ENCODE measurements at regions not wholly inside any gene's neighbourhood (a gene's known extent, or its start where the extent isn't known, plus 50 kb on each side); places are given as distances from the start of the nearest gene placed in this dataset.
"Not testable (repeated sequence)": the region's sequence is repeated elsewhere in the genome, so short reads cannot be mapped to it uniquely, and the experiment has no call there.

DNA sequence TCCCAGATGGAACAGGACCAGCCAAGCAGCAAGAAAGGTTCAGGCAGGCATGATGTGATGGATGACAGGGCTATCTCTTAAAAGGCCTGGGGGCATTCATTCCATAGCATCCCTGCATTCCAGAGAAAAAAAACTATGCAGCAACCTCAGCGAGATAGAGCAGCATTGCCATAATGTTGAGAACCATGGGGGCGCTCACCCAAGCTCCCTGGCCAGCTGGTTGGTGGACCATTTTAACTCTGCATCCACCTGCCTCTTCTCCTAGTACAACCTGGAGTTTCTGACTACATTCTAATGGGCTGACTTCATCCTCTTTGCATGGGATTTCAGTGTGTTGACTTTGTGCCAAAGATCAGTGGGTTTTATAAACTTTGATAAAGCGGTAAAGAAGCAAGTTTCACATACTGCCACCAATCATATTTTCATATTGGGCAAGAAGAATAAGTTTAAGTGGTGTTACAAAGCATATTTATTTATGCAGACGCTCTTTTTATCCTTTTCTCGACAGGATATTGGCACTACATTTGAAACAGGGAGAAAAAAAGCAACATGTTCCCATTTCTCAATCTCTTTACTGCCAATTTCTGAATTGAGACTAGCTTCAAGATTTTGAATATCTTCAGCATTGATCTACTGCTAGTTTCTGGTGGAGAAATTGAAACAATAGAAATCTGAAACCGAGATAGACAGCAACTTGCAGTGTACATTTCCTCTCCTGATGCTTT is 378.3 kb upstream of the WWC1 start:
- no peak for DNase-seq

DNA sequence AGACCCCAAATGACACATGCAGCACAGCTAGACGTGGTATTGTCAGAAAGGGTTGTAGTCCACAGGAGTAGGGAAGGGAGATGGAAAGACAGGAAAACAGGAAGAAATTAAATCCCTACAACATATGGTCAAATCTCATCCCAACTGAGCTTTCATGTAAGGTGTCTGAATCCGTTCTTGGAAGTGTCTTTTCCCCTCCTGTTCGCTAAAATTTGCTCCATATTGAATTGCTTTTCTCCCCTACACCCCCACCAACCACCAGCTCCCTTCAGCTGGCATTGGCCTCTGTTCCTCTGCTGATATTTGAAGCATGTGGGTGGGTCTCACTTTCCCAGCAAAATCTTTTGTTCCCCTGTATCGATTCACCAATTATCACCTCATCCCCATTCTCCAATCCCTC is 376.2 kb upstream of the WWC1 start:
- DNase-seq, result no peak

DNA sequence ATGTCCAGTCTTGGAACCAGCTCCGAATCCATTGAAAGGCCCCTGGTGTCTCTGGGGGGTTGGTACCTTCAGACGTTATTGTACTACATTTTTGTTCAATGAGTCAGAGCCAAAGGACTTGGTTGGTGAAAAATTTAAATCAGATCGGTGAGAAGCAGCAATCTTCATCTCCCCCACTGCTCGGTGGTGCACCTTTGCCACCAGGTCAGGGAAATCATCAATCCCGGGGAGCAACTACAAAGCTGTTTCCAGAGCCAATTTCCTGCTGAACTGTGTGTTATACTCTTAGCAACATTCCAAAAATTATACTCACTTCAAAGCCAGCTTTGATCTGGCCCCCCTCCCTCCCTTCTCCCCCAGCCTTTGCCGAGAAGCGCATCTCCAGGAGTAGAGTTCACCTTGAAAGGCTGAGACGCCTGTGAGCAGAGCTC is 375.2 kb upstream of the WWC1 start:
- DNase-seq, result no peak

GRCh38 chr5:167916706-167917105 is 374.7 kb upstream of the WWC1 start:
- DNase-seq, result no peak

DNA sequence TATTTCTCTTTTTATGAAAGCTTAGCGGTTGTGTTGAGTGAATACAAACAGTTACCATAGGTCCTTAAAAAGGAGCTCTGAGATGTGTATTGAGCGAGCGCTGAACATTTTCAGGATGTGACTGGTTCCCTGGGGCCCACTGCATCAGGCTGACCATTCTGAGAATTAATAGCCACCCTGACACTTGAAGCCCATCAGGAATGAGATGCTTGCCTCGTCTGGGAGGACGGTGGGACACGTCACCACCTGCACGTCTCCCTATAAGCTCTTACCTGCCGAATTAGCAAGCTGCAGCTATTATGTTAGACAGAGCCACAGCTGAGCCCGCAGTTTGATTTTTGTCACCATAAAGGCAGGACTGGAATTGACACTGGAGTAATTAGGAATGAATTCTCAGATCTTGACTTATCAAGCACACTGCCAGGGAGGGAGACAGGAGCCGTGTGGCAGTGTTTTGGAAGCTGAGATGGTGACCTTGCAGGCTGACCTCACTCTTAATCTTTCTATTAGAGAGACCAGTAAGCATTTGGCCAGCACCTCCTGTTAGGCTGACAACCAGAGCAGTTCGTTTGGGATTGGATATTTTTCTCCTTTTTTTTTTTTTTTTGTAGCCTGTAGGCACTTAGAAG is 373.1 kb upstream of the WWC1 start:
- DNase-seq, result no peak

DNA sequence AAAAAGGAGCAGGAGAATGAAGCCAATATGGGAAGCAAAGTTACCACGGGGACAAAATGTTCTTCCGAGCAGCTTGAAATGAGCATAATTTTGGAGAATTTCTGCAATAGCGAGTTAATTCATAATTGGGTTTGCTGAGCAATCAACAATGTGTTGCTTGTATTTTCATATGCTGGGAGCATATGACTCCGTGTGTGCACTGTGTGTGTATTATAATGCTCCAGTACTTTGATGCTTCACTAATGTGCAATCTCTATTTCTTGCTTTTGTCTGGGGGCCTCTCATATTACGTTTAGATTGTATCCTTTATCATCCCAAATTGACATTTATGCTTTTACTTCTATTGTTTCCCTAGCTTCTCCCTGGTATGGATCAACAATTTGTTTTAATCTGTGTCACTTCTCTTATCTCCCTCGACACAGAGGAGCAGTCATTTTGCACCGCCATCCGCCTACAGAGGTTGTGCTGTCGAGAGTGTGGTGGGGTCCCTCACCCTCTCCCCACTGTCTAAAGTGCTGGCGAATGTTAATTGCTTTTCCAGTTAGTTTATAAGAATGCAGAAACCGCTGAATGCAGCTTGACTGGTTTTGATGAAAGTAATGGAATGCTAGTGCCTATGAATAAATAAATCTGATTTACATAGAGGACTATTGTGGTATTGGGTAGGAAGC is 372.5 kb upstream of the WWC1 start:
- no peak for DNase-seq

GRCh38 chr5:167920589-167920988 is 370.9 kb upstream of the WWC1 start:
- no peak for DNase-seq

- no peak for DNase-seq
Observed at GRCh38 chr5:167921796-167922195, 369.6 kb upstream of the WWC1 start.

DNA sequence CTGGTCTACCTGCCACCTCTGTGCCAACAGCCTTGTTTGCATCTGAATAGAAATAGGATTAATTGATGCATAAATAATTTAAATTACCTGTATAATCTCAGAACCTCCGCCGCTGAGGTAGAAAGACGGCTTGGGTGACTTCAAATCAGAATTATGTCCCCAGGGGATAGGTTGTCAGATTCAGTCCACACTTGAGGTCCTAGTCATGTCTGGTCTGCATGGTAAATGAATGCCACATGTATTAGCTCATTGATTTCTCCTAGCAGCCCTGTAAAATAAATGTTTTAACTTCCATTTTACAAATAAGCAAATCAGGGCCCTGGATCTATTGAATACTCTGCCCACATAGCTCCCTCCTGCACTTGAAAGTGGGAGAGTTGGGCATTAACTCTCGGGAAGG is 368.0 kb upstream of the WWC1 start:
- DNase-seq, result no peak

- no peak for DNase-seq
Observed at GRCh38 chr5:167929841-167930240, 361.6 kb upstream of the WWC1 start.

DNA sequence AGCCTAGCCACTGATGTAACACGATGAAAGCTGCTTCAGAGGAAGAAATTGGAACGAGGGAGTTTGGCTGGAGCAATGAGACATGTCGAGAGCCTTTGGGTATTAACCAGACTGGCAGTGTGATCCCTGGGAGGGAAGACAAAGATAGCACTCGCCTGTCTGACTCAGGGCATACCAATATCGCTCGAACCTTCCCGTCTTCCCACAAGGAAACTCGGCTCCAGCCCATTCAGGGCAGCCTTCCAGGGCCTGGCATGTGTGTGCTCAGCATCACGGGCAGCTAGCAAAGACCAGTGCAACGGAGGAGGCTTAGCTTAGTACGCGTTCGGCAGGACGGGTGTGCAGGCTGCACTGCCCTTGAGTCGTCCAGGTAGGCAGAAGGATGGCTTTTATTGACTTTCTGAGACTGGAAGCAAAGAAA is 356.9 kb upstream of the WWC1 start:
- no peak for DNase-seq

- DNase-seq, result no peak
Observed at GRCh38 chr5:167936022-167936421, 355.4 kb upstream of the WWC1 start.

GRCh38 chr5:167936944-167937634 is 354.4 kb upstream of the WWC1 start:
- DNase-seq, result no peak

DNA sequence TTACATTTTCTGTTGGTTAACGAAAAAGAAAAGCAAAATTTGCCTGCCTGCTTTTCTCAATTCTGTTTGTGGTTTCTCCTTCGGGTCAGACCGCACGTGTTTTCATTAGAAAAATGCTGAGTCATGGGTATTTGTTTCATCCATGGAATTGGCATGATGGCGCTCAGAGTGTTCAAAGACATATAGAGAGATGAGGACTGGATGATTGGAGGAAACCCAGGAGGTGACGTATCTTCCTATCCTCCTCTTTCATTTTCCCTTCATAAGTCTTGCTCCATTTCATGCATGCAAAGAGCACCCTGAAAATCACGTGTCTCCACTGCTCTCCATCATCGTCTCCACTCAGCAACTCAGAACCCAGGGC is 353.8 kb upstream of the WWC1 start:
- DNase-seq, result no peak

- DNase-seq, result no peak
Observed at GRCh38 chr5:167939686-167940085, 351.8 kb upstream of the WWC1 start.

DNA sequence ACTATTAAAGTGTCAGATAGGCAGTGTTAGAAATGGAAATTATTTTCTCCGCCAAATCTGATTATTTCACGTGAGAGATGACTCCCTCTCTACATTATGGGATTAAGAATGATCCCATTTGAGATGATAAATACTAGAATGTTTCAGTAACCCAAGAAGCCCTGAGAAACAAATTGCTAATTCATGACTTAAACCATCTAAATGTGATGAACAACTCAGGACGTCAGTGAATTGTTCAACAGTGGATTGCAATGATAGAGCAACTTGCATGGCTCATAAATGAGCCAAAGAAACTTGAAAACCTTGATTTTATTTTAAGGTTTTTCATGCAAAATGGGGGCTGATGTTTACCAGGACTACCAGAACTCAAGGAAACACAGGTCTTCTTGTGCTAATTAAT is 350.5 kb upstream of the WWC1 start:
- no peak for DNase-seq

- not testable (repeated sequence) for DNase-seq
Observed at GRCh38 chr5:167941556-167941955, 349.9 kb upstream of the WWC1 start.

GRCh38 chr5:167943343-167943742 is 348.1 kb upstream of the WWC1 start:
- DNase-seq, result no peak

DNA sequence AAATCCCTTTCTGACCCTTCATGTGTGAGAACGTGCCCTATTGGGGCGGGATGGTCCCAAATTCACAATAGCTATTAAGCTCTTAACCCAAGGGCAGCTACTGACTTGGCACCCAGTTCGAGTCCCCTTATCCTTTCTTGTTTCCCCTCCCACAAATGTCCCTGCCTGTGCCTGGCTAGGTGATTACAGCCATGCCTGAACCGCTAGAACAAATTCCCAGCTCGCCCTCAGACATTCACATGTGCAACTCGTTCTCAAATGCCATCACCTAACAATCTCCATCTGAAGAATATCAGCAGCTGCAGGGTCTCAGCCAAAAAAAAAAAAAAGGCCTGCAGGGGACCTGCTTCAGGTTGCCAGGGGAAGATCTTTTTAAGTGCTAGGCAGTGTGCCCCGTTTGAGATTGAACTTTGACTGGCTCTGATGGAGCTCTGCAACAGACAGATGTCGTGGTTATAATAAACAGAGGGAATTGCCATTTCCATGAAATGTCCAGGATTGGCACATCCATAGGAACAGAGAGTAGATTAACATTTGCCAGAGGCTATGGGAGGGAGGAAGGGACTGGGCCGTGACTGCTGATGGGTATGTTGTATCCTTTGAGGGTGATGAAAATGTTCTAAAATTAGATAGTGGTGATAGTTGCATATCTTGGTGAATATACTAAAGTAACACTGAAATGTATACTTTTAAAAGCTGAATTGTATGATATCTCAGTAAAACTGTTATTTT is 347.2 kb upstream of the WWC1 start:
- DNase-seq, result no peak

GRCh38 chr5:167945542-167946384 is 345.7 kb upstream of the WWC1 start:
- no peak for DNase-seq

GRCh38 chr5:167947306-167947705 is 344.1 kb upstream of the WWC1 start:
- DNase-seq, result no peak

DNA sequence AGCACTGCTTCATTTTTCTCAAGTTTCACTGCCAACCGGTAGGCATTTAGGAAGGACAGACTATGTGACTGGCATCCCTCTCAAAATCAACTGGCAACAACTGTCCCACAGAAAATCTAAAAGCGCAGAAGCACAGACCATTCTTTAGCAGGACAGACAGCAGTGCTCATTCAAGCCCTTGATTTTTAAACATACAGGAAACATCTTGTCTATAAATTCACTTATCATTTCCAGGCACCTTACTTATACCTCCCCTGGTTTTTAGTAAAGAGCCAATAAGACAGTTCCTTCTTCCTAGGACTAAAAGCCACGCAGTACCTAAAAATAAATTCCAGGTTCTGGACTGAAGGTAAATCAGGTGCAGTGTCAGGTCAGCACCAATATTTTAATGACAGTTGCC is 343.2 kb upstream of the WWC1 start:
- DNase-seq, result no peak

Data from T-helper 9 cell (primary cell).